Spleen (tissue), 7 donors: ENCODE measurements at regions not wholly inside any gene's neighbourhood (a gene's known extent, or its start where the extent isn't known, plus 50 kb on each side); places are given as distances from the start of the nearest gene placed in this dataset.

Experiments
- CTCF ChIP-seq, 11 experiments: fragments of 200-600 bp in 7 of 11; fragments of 450-650 bp in 4 of 11; sonication (generic) in 4 of 11; IDR thresholded peaks in 8 of 11; conservative IDR thresholded peaks in 3 of 11; 1 replicate in 7 of 11; 2 replicates in 4 of 11; pipeline versions ENCODE4 v1.4.0 to v1.8.0; 2016 to 2021; ENCODE audit warnings: antibody characterized with exemption in 11 of 11, inconsistent platforms in 4 of 11, mild to moderate bottlenecking in 1 of 11
- POLR2AphosphoS5 ChIP-seq, 3 donors: sonication (generic); formaldehyde crosslinking; IDR thresholded peaks; one replicate each; pipeline ENCODE4 v1.5.1; 2017; ENCODE audit warnings: antibody characterized with exemption in 3 of 3
- donor health status: DM: no; HTN: no; CAD: no; lungs with moderate emphysema.
- donor health status: DM: no; HTN: no; CAD: no.
- donor health status: DM: no; HTN: no; CAD: no.

GRCh38 chr1:175870217-175870616 is 126.8 kb upstream of the TNR start:
- TF ChIP-seq CTCF (IDR thresholded peaks at IDR 0.05 in 8 of 11, conservative IDR thresholded peaks at IDR 0.05 in 3 of 11) = no peak
- TF ChIP-seq POLR2AphosphoS5 (IDR thresholded peaks at IDR 0.05) = no peak
